Brain microvascular endothelial cell (primary cell): ENCODE measurements at regions not wholly inside any gene's neighbourhood (a gene's known extent, or its start where the extent isn't known, plus 50 kb on each side); places are given as distances from the start of the nearest gene placed in this dataset.
"Not testable (repeated sequence)": the region's sequence is repeated elsewhere in the genome, so short reads cannot be mapped to it uniquely, and the experiment has no call there.

ENCODE experiments used
- DNase-seq: peaks from one replicate; pipeline ENCODE4 v3.0.0-alpha.2; 2020
- H3K27ac ChIP-seq: fragments of 250-450 bp; sonication (Bioruptor Pico); 2 replicates; pipeline ENCODE4 v1.5.1; 2020; ENCODE audit warnings: mild to moderate bottlenecking, moderate library complexity
- H3K27me3 ChIP-seq: fragments of 250-450 bp; sonication (Bioruptor Pico); replicated peaks from 2 replicates; pipeline ENCODE4 v1.5.1; 2020; ENCODE audit warnings: mild to moderate bottlenecking
- H3K36me3 ChIP-seq: fragments of 250-450 bp; sonication (Bioruptor Pico); replicated peaks from 2 replicates; pipeline ENCODE4 v1.5.1; 2020; ENCODE audit warnings: mild to moderate bottlenecking
- H3K4me3 ChIP-seq: 2 replicates; pipeline ENCODE4 v1.5.1; 2011; ENCODE audit warnings: low read depth, mild to moderate bottlenecking, control low read depth, low read length, moderate library complexity
- in situ Hi-C: cut with HindIII; loops from 2 replicates; pipeline ENCODE4 v1.10.0; 2017; ENCODE audit warnings: low sequenced_read_pairs, low pct_ligation_motif_present

GRCh38 chr21:8255094-8255493, 2266.3 kb upstream of the TPTE start:
- in situ Hi-C loops, H3K27me3 ChIP-seq, H3K4me3 ChIP-seq, H3K36me3 ChIP-seq, H3K27ac ChIP-seq, DNase-seq: not testable (repeated sequence)

DNA sequence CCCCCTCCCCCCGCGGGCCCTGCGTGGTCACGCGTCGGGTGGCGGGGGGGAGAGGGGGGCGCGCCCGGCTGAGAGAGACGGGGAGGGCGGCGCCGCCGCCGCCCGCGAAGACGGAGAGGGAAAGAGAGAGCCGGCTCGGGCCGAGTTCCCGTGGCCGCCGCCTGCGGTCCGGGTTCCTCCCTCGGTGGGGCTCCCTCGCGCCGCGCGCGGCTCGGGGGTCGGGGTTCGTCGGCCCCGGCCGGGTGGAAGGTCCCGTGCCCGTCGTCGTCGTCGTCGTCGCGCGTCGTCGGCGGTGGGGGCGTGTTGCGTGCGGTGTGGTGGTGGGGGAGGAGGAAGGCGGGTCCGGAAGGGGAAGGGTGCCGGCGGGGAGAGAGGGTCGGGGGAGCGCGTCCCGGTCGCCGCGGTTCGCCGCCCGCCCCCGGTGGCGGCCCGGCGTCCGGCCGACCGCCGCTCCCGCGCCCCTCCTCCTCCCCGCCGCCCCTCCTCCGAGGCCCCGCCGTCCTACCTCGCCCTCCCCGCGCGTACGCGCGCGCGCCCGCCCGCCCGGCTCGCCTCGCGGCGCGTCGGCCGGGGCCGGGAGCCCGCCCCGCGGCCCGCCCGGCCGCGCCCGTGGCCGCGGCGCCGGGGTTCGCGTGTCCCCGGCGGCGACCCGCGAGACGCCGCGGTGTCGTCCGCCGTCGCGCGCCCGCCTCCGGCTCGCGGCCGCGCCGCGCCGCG, 2264.1 kb upstream of the TPTE start:
- in situ Hi-C loops, H3K4me3 ChIP-seq, H3K36me3 ChIP-seq, H3K27me3 ChIP-seq, H3K27ac ChIP-seq, DNase-seq: not testable (repeated sequence)

DNA sequence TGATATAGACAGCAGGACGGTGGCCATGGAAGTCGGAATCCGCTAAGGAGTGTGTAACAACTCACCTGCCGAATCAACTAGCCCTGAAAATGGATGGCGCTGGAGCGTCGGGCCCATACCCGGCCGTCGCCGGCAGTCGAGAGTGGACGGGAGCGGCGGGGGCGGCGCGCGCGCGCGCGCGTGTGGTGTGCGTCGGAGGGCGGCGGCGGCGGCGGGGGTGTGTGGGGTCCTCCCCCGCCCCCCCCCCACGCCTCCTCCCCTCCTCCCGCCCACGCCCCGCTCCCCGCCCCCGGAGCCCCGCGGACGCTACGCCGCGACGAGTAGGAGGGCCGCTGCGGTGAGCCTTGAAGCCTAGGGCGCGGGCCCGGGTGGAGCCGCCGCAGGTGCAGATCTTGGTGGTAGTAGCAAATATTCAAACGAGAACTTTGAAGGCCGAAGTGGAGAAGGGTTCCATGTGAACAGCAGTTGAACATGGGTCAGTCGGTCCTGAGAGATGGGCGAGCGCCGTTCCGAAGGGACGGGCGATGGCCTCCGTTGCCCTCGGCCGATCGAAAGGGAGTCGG, 2261.2 kb upstream of the TPTE start:
- in situ Hi-C loops, H3K36me3 ChIP-seq, DNase-seq, H3K4me3 ChIP-seq, H3K27ac ChIP-seq, H3K27me3 ChIP-seq: not testable (repeated sequence)
